GM12878 (cell line): ENCODE measurements at regions not wholly inside any gene's neighbourhood (a gene's known extent, or its start where the extent isn't known, plus 50 kb on each side); places are given as distances from the start of the nearest gene placed in this dataset.

Experiments used
- ATAC-seq: fragments of 200-7000 bp; cut with Tn5 transposase; 3 replicates; pipeline ENCODE4 v1.9.1; 2020; ENCODE audit warnings: mild to moderate bottlenecking, moderate library complexity
- BruUV-seq: library from RNA; stranded (reverse); fragments of 400-500 nt; replicated peaks from 2 replicates; lab custom pipeline; 2021; lab: Mats Ljungman, UMichigan
- CTCF ChIA-PET: fragments of 300-600 bp; sonication (Branson Sonifier 250); formaldehyde crosslinking; extraction: SDS; loops from one replicate; lab custom pipeline; 2021; ENCODE audit warnings: inconsistent platforms; lab: Yijun Ruan, JAX
- POLR2A ChIA-PET: fragments of 350-600 bp; formaldehyde crosslinking; extraction: SDS; loops from one replicate; lab custom pipeline; 2021; ENCODE audit warnings: inconsistent platforms; lab: Charles Lee
- RAD21 ChIA-PET: fragments of 300-600 bp; sonication (Branson Sonifier 250); formaldehyde crosslinking; loops from one replicate; lab custom pipeline; 2023; ENCODE audit warnings: antibody characterized with exemption; ENCODE audit not compliant: unreplicated experiment; lab: Charles Lee
- SMC1A ChIA-PET: fragments of 300-600 bp; sonication (Branson Sonifier 250); formaldehyde crosslinking; loops from one replicate; lab custom pipeline; 2023; ENCODE audit not compliant: unreplicated experiment, uncharacterized antibody; lab: Charles Lee
- DNase-seq: peaks from one replicate; pipeline ENCODE4 v3.0.0-alpha.2; 2011; ENCODE audit warnings: low read depth, low spot score
- FAIRE-seq: peaks from 3 replicates; lab custom pipeline; 2011; peaks lifted over from hg19 to GRCh38; lab: Jason Lieb, UNC
- H2AFZ ChIP-seq: 2 replicates; pipeline ENCODE4 v1.6.0; 2011; ENCODE audit warnings: low read depth, low read length, control low read depth; ENCODE audit not compliant: control insufficient read depth
- H3K27ac ChIP-seq: 2 replicates; pipeline ENCODE4 v1.5.1; 2011; ENCODE audit warnings: control low read depth; ENCODE audit not compliant: control insufficient read depth, insufficient read depth
- H3K27me3 ChIP-seq, 2 experiments: replicated peaks in 1 of 2; 2 replicates each; pipeline versions ENCODE4 v1.6.0 to v1.6.1; 2011; ENCODE audit warnings: low read length in 1 of 2; ENCODE audit not compliant: control insufficient read depth in 2 of 2, insufficient read depth in 2 of 2
- H3K36me3 ChIP-seq, 2 experiments: 2 replicates each; pipeline ENCODE4 v1.5.1; 2011; ENCODE audit warnings: low read length in 1 of 2; ENCODE audit not compliant: control insufficient read depth in 2 of 2, insufficient read depth in 2 of 2
- H3K4me1 ChIP-seq: 2 replicates; pipeline ENCODE4 v1.6.1; 2011; ENCODE audit warnings: mild to moderate bottlenecking, low read length, moderate library complexity, mixed read lengths; ENCODE audit not compliant: control insufficient read depth, insufficient read depth
- H3K4me2 ChIP-seq: 2 replicates; pipeline ENCODE4 v1.6.0; 2011; ENCODE audit warnings: control low read depth; ENCODE audit not compliant: control insufficient read depth, insufficient read depth
- H3K4me3 ChIP-seq: fragments of 200-600 bp; sonication (generic); 2 replicates; pipeline ENCODE4 v1.5.1; 2016
- H3K79me2 ChIP-seq: 2 replicates; pipeline ENCODE4 v1.6.0; 2011; ENCODE audit warnings: low read length; ENCODE audit not compliant: control insufficient read depth, insufficient read depth
- H3K9ac ChIP-seq: 2 replicates; pipeline ENCODE4 v1.8.0; 2011; ENCODE audit warnings: low read length, control low read depth, mixed read lengths; ENCODE audit not compliant: control insufficient read depth, insufficient read depth
- H3K9me3 ChIP-seq: replicated peaks from 3 replicates; pipeline ENCODE4 v1.5.1; 2011; ENCODE audit warnings: mild to moderate bottlenecking, low read length; ENCODE audit not compliant: control insufficient read depth, insufficient read depth
- H4K20me1 ChIP-seq: 2 replicates; pipeline ENCODE4 v1.6.0; 2011; ENCODE audit not compliant: control insufficient read depth, insufficient read depth
- CHD2 ChIP-seq: IDR thresholded peaks from 2 replicates; pipeline ENCODE4 v1.6.1; 2011; ENCODE audit warnings: low read depth, low read length, improper control_type of control experiment, borderline replicate concordance
- DPF2 ChIP-seq: fragments of 450-650 bp; IDR thresholded peaks from 2 replicates; pipeline ENCODE4 v1.6.1; 2017; ENCODE audit warnings: mild to moderate bottlenecking
- ELK1 ChIP-seq: IDR thresholded peaks from 2 replicates; pipeline ENCODE4 v1.6.1; 2012; ENCODE audit warnings: low read depth, low read length, improper control_type of control experiment
- NR2C1 ChIP-seq: fragments of 450-650 bp; IDR thresholded peaks from 2 replicates; pipeline ENCODE4 v1.6.1; 2017; ENCODE audit warnings: antibody characterized with exemption, mild to moderate bottlenecking, moderate library complexity
- SIN3A ChIP-seq: IDR thresholded peaks from 2 replicates; pipeline ENCODE4 v1.6.1; 2012; ENCODE audit warnings: low read depth, low read length, improper control_type of control experiment
- WGBS: methylation state at CpG from one replicate; pipeline ENCODE4 v1.1.6; 2016; ENCODE audit warnings: low lambda C conversion rate; ENCODE audit not compliant: insufficient replicate concordance, insufficient coverage; ENCODE audit errors: missing lambda C conversion rate; 5-methylcytosine and 5-hydroxymethylcytosine counted together
- in situ Hi-C: fragments of 300-500 bp; cut with MboI; formaldehyde crosslinking; loops from 9 replicates; pipeline ENCODE4 v1.14.3; 2018; ENCODE audit warnings: mixed read lengths
- intact Hi-C: fragments of 100-400 bp; cut with micrococcal nuclease; formaldehyde crosslinking; loops from one replicate; pipeline ENCODE4 v1.14.2; 2022; ENCODE audit not compliant: unreplicated experiment

GRCh38 chr13:78753435-78753834 lies 94.5 kb upstream of the OBI1 start:
- Histone ChIP-seq H3K36me3 (no peaks in the 10 kb centered on the region), H3K9me3 (no peaks in the 10 kb centered on the region), H3K4me3 (no peak overlapping the region), H3K4me1 (no peaks in the 10 kb centered on the region), H4K20me1 (no peaks in the 10 kb centered on the region), H3K79me2 (no peaks in the 10 kb centered on the region), H2AFZ (no peak overlapping the region), H3K4me2 (no peak overlapping the region), H3K27ac (no peak overlapping the region), H3K27me3 (no peaks in the 10 kb centered on the region), H3K9ac (no peak overlapping the region)
- SMC1A ChIA-PET, result no interaction called here
- BruUV-seq, result no TSS peak
- RAD21 ChIA-PET, result no interaction called here
- FAIRE-seq (no peak), ATAC-seq (no peak), DNase-seq (no peak)
- POLR2A ChIA-PET, result no interaction called here
- in situ Hi-C loops (no loop called here), intact Hi-C loops (no loop called here)
- 0% methylated on average over 1 of the region's 1 CpG for WGBS
- TF ChIP-seq NR2C1, result no peak
- CTCF ChIA-PET, result no interaction called here

DNA sequence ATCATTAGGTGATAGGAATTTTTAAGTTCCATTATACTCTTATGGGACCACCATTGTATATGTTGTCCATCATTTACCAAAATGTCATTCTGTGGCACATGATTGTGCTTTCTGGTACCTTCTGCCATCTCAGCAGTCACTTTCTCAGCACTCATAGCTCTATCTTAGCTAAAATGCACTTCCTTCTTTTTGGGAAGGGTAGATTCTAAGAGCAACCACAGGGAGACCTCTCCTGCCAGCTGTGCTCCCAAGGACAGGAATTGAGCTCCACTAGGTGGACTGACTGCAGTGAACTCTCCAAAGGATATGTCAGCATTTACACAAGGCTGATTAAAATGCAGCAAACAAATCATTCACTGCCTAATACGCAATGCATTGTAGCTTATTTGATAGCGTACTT lies 91.8 kb upstream of the OBI1 start:
- H3K79me2 ChIP-seq, result no peaks in the 10 kb centered on the region
- intact Hi-C loops, result no loop called here
- no peak overlapping the region for H3K9ac ChIP-seq
- ATAC-seq (no peak), DNase-seq (no peak), FAIRE-seq (no peak)
- H3K27me3 ChIP-seq, result no peaks in the 10 kb centered on the region
- SMC1A ChIA-PET, result interaction anchor here (0.6 to 1.0 kb wide), 4 partner anchors 10 to 286 kb away, joined by 3 to 4 read pairs (median 3); no protein-coding TSS in a partner anchor
- no peak overlapping the region for H2AFZ ChIP-seq
- H4K20me1 ChIP-seq, result no peaks in the 10 kb centered on the region
- CTCF ChIA-PET, result no interaction called here
- H3K9me3 ChIP-seq, result no peaks in the 10 kb centered on the region
- no peaks in the 10 kb centered on the region for H3K36me3 ChIP-seq
- POLR2A ChIA-PET, result no interaction called here
- no peak overlapping the region for H3K27ac ChIP-seq
- RAD21 ChIA-PET, result no interaction called here
- in situ Hi-C loops, result no loop called here
- H3K4me2 ChIP-seq, result no peak overlapping the region
- BruUV-seq, result no TSS peak
- 75% methylated on average over 2 of the region's 2 CpGs for WGBS
- no peaks in the 10 kb centered on the region for H3K4me1 ChIP-seq
- no peak overlapping the region for H3K4me3 ChIP-seq
- no peak for TF ChIP-seq DPF2
- TF ChIP-seq CHD2, result no peak
- TF ChIP-seq SIN3A, result no peak
- TF ChIP-seq ELK1, result no peak
